ENCODE measurements at regions not wholly inside any gene's neighbourhood (a gene's known extent, or its start where the extent isn't known, plus 50 kb on each side); places are given as distances from the start of the nearest gene placed in this dataset.
"Not testable (repeated sequence)": the region's sequence is repeated elsewhere in the genome, so short reads cannot be mapped to it uniquely, and the experiment has no call there.

- H3K27ac Mint-ChIP-seq; H3K4me3 Mint-ChIP-seq; H3K27me3 Mint-ChIP-seq; H3K9me3 Mint-ChIP-seq; H3K36me3 Mint-ChIP-seq (ENCODE audit: low read depth); H3K4me1 Mint-ChIP-seq (ENCODE audit: low read depth); intact Hi-C loops (cut with micrococcal nuclease): not testable (repeated sequence)
Measured at GRCh38 chr22:16911340-16911739, 86.1 kb upstream of the XKR3 start.

- H3K9me3 Mint-ChIP-seq; H3K4me3 Mint-ChIP-seq; intact Hi-C loops (cut with micrococcal nuclease): not testable (repeated sequence)
Measured at GRCh38 chr22:16902051-16902450, 76.8 kb upstream of the XKR3 start.

GRCh38 chr22:16901579-16901978, 76.4 kb upstream of the XKR3 start:
- intact Hi-C loops (cut with micrococcal nuclease); H3K27ac Mint-ChIP-seq; H3K4me1 Mint-ChIP-seq (ENCODE audit: low read depth); H3K9me3 Mint-ChIP-seq; H3K36me3 Mint-ChIP-seq (ENCODE audit: low read depth); H3K4me3 Mint-ChIP-seq; H3K27me3 Mint-ChIP-seq: not testable (repeated sequence)

More at GRCh38 chr22:16902051-16902450, 76.8 kb upstream of the XKR3 start:
- H3K27ac Mint-ChIP-seq; H3K36me3 Mint-ChIP-seq (ENCODE audit: low read depth); H3K4me1 Mint-ChIP-seq (ENCODE audit: low read depth); H3K27me3 Mint-ChIP-seq: not testable (repeated sequence)

- intact Hi-C loops (cut with micrococcal nuclease); H3K9me3 Mint-ChIP-seq; H3K36me3 Mint-ChIP-seq (ENCODE audit: low read depth); H3K4me1 Mint-ChIP-seq (ENCODE audit: low read depth); H3K27ac Mint-ChIP-seq; H3K27me3 Mint-ChIP-seq; H3K4me3 Mint-ChIP-seq: not testable (repeated sequence)
Measured at GRCh38 chr22:16899358-16899757, 74.1 kb upstream of the XKR3 start.

- H3K4me3 Mint-ChIP-seq; intact Hi-C loops (cut with micrococcal nuclease); H3K27me3 Mint-ChIP-seq; H3K36me3 Mint-ChIP-seq (ENCODE audit: low read depth); H3K9me3 Mint-ChIP-seq; H3K4me1 Mint-ChIP-seq (ENCODE audit: low read depth); H3K27ac Mint-ChIP-seq: not testable (repeated sequence)
Measured at GRCh38 chr22:16897365-16897764, 72.2 kb upstream of the XKR3 start.

- H3K36me3 Mint-ChIP-seq (ENCODE audit: low read depth); H3K4me3 Mint-ChIP-seq; H3K9me3 Mint-ChIP-seq; H3K4me1 Mint-ChIP-seq (ENCODE audit: low read depth); H3K27ac Mint-ChIP-seq; H3K27me3 Mint-ChIP-seq: not testable (repeated sequence)
- intact Hi-C loops (cut with micrococcal nuclease), result loop anchor here (2.0 kb wide), 1 partner anchor 117 kb away; no protein-coding TSS in a partner anchor
Measured at GRCh38 chr22:16891892-16892291, 66.7 kb upstream of the XKR3 start.

GRCh38 chr22:16876339-16876738, 51.1 kb upstream of the XKR3 start:
- H3K4me1 Mint-ChIP-seq (ENCODE audit: low read depth); H3K9me3 Mint-ChIP-seq; H3K4me3 Mint-ChIP-seq; intact Hi-C loops (cut with micrococcal nuclease); H3K27ac Mint-ChIP-seq; H3K27me3 Mint-ChIP-seq; H3K36me3 Mint-ChIP-seq (ENCODE audit: low read depth): not testable (repeated sequence)

All from dendritic cell treated with granulocyte-macrophage colony-stimulating factor and Interleukin-4, amounts not matched to agents 40 ng/mL and 50 ng/mL, for 4 days (primary cell).